Ishikawa (cell line): ENCODE measurements at regions not wholly inside any gene's neighbourhood (a gene's known extent, or its start where the extent isn't known, plus 50 kb on each side); places are given as distances from the start of the nearest gene placed in this dataset.

Source experiments
- CEBPB ChIP-seq: IDR thresholded peaks from 2 replicates; pipeline ENCODE4 v1.6.1; 2012
- CREB1 ChIP-seq: IDR thresholded peaks from 2 replicates; pipeline ENCODE4 v1.6.1; 2012; ENCODE audit warnings: low read depth
- EGR1 ChIP-seq: IDR thresholded peaks from 2 replicates; pipeline ENCODE4 v1.6.1; 2012
- EP300 ChIP-seq: IDR thresholded peaks from 2 replicates; pipeline ENCODE4 v1.6.1; 2012; ENCODE audit warnings: borderline replicate concordance
- FOXM1 ChIP-seq: IDR thresholded peaks from 2 replicates; pipeline ENCODE4 v1.6.1; 2012; ENCODE audit warnings: low read depth, borderline replicate concordance
- NFIC ChIP-seq: IDR thresholded peaks from 2 replicates; pipeline ENCODE4 v1.6.1; 2012
- RAD21 ChIP-seq: IDR thresholded peaks from 2 replicates; pipeline ENCODE4 v1.6.1; 2012; ENCODE audit warnings: low read depth
- TAF1 ChIP-seq: IDR thresholded peaks from 2 replicates; pipeline ENCODE4 v1.6.1; 2012; ENCODE audit warnings: low read depth, mild to moderate bottlenecking
- TCF12 ChIP-seq: IDR thresholded peaks from 2 replicates; pipeline ENCODE4 v1.6.1; 2012; ENCODE audit warnings: low read depth
- TEAD4 ChIP-seq: IDR thresholded peaks from 2 replicates; pipeline ENCODE4 v1.6.1; 2012
- YY1 ChIP-seq: IDR thresholded peaks from 2 replicates; pipeline ENCODE4 v1.6.1; 2012; ENCODE audit warnings: low read depth
- ZBTB7A ChIP-seq: IDR thresholded peaks from 2 replicates; pipeline ENCODE4 v1.6.1; 2012; ENCODE audit warnings: low read depth
- TF ChIP-seq, protein P1 (sequence below): IDR thresholded peaks from 2 replicates; pipeline ENCODE4 v1.6.1; 2012
- TF ChIP-seq, protein P2 (sequence below): IDR thresholded peaks from 2 replicates; pipeline ENCODE4 v1.6.1; 2012
- TF ChIP-seq, protein P3 (sequence below): IDR thresholded peaks from 2 replicates; pipeline ENCODE4 v1.6.1; 2012; ENCODE audit warnings: low read depth, mild to moderate bottlenecking

DNA sequence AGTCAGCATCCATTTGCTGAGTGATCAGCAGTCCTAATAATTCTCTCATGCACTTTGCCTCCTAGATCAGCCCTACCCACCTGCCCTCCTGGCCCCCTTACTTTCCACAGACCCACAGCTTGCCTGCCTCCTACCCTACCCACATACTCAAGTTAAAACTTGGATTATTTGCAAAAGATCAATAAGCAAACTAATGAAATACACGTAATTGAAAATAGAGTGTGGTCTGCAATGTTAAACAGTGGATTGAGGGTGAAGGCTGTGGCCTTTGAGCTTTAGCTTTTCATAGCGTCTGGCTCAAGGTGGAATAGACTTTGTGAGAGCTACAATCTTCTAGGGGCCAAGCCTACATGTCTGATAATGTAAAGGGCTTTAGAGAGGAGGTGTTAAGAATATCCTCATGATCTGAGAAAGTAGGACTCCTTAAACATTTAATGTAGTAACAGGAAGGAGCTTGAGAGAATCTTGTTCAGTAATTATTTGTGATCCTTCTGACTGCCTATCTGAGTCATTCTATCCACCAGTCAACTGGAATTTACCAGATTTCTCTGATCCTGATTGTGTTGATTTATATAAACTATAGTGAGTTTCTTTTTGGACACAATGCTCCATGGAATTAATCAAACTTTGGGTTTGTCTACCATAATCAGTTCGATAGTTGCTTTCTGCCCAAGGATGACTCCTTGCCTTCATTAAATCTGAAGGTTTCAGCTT is 310.0 kb downstream of the HRH4 start:
- TF ChIP-seq EGR1 (no peak), FOXM1 (no peak), ZBTB7A (no peak), RAD21 (no peak), CREB1 (no peak), TAF1 (no peak), TEAD4 (no peak), NFIC (no peak), EP300 (no peak), CEBPB (no peak), YY1 (no peak)
- TF ChIP-seq, protein P1, sequence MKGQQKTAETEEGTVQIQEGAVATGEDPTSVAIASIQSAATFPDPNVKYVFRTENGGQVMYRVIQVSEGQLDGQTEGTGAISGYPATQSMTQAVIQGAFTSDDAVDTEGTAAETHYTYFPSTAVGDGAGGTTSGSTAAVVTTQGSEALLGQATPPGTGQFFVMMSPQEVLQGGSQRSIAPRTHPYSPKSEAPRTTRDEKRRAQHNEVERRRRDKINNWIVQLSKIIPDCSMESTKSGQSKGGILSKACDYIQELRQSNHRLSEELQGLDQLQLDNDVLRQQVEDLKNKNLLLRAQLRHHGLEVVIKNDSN = no peak
- TF ChIP-seq, protein P2, sequence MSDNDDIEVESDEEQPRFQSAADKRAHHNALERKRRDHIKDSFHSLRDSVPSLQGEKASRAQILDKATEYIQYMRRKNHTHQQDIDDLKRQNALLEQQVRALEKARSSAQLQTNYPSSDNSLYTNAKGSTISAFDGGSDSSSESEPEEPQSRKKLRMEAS = no peak
- TF ChIP-seq, protein P3, sequence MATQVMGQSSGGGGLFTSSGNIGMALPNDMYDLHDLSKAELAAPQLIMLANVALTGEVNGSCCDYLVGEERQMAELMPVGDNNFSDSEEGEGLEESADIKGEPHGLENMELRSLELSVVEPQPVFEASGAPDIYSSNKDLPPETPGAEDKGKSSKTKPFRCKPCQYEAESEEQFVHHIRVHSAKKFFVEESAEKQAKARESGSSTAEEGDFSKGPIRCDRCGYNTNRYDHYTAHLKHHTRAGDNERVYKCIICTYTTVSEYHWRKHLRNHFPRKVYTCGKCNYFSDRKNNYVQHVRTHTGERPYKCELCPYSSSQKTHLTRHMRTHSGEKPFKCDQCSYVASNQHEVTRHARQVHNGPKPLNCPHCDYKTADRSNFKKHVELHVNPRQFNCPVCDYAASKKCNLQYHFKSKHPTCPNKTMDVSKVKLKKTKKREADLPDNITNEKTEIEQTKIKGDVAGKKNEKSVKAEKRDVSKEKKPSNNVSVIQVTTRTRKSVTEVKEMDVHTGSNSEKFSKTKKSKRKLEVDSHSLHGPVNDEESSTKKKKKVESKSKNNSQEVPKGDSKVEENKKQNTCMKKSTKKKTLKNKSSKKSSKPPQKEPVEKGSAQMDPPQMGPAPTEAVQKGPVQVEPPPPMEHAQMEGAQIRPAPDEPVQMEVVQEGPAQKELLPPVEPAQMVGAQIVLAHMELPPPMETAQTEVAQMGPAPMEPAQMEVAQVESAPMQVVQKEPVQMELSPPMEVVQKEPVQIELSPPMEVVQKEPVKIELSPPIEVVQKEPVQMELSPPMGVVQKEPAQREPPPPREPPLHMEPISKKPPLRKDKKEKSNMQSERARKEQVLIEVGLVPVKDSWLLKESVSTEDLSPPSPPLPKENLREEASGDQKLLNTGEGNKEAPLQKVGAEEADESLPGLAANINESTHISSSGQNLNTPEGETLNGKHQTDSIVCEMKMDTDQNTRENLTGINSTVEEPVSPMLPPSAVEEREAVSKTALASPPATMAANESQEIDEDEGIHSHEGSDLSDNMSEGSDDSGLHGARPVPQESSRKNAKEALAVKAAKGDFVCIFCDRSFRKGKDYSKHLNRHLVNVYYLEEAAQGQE = no peak

DNA sequence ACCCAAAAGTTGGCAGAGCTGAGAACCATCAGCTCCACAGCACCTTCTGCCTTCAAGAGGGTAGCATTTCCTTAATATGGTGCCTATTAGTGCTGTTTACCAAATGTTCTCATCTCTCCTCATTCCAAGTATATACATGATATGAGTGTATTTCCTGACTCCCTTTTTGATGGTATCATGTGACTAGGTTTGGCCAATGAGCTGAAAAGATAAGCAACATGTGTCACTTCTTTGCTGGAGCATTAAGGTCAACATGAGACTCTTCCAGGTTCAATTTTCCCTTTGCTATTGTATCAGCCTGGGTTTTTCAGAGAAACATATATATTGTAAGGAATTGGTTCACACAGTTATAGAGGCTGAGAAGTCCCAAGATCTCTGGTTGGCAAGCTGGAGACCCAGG is 310.9 kb downstream of the HRH4 start:
- TF ChIP-seq CREB1 (no peak), TCF12 (no peak), FOXM1 (no peak)
- TF ChIP-seq, protein P3 = no peak

DNA sequence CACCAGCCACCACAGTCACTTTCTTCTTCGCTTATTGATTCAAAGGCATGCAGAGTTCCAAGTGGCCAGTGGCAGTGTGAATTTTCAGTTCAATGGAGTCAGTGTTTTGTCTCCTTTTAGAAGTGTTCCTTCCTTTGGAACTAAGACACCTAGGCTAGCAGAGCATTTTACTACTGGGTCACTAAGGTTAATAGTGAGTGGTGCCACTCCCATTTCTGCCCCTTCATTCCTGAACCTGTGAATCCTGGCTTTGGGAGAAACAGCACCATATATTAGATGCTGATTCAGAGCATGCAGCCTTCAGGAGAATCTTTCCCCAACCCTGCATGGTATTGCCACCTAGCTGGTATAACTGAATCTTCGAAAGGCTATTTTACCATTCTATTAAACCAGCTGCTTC is 312.7 kb downstream of the HRH4 start:
- TF ChIP-seq TAF1 (no peak), FOXM1 (no peak), RAD21 (no peak), ZBTB7A (no peak), EP300 (no peak), TEAD4 (no peak), CEBPB (no peak), NFIC (no peak), YY1 (no peak), EGR1 (no peak), TCF12 (no peak), CREB1 (no peak)
- TF ChIP-seq, protein P3 = no peak
- TF ChIP-seq, protein P1 = no peak
- TF ChIP-seq, protein P2 = no peak

DNA sequence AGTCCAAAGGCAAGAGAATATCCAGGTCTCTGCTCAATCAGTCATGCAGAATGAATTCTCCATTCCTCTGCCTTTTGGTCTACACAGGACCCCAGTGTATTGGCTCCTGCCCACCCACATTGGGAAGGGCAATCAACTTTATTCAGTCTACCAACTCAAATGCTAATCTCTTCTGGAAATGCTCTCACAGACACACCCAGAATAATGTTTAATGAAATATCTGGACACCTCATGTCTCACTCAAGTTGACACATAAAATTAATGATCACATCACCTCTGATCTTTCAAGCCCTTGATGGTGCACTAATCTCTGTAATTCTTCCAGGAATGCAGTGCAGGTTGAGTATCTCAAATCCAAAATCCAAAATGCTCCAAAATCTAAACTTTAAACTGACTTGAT is 315.6 kb downstream of the HRH4 start:
- no peak for TF ChIP-seq ZBTB7A
- TF ChIP-seq, protein P1 = no peak
- no peak for TF ChIP-seq EGR1
- TF ChIP-seq NFIC = no peak
- TF ChIP-seq CEBPB = no peak
- no peak for TF ChIP-seq TCF12
- TF ChIP-seq, protein P2 = no peak
- TF ChIP-seq RAD21 = no peak
- no peak for TF ChIP-seq TAF1
